H9 (cell line): ENCODE measurements at regions not wholly inside any gene's neighbourhood (a gene's known extent, or its start where the extent isn't known, plus 50 kb on each side); places are given as distances from the start of the nearest gene placed in this dataset.

Experiments
- DNase-seq: peaks from one replicate; pipeline ENCODE4 v3.0.0-alpha.2; 2017
- H2AFZ ChIP-seq: one replicate; pipeline ENCODE4 v1.6.1; 2013; ENCODE audit warnings: mild to moderate bottlenecking, low read length, control low read depth, moderate library complexity
- H2AK5ac ChIP-seq: 2 replicates; pipeline ENCODE4 v1.6.1; 2013; ENCODE audit warnings: low read length, control low read depth, mixed read lengths; ENCODE audit not compliant: insufficient read length
- H2BK120ac ChIP-seq: one replicate; pipeline ENCODE4 v1.6.1; 2013; ENCODE audit warnings: low read depth, mild to moderate bottlenecking, low read length, control low read depth, inconsistent platforms; ENCODE audit not compliant: poor library complexity, severe bottlenecking
- H2BK12ac ChIP-seq: 2 replicates; pipeline ENCODE4 v1.6.1; 2013; ENCODE audit warnings: low read length, control low read depth, mixed read lengths, low read depth; ENCODE audit not compliant: insufficient read length
- H2BK15ac ChIP-seq: 2 replicates; pipeline ENCODE4 v1.6.1; 2013; ENCODE audit warnings: low read depth, low read length, control low read depth
- H2BK20ac ChIP-seq: one replicate; pipeline ENCODE4 v1.6.1; 2013; ENCODE audit warnings: low read depth, mild to moderate bottlenecking, low read length, control low read depth, inconsistent platforms; ENCODE audit not compliant: poor library complexity, severe bottlenecking
- H2BK5ac ChIP-seq: 2 replicates; pipeline ENCODE4 v1.6.1; 2013; ENCODE audit warnings: low read length, control low read depth, mixed read lengths; ENCODE audit not compliant: insufficient read length
- H3K14ac ChIP-seq: 2 replicates; pipeline ENCODE4 v1.6.1; 2013; ENCODE audit warnings: low read length, control low read depth; ENCODE audit not compliant: insufficient read depth
- H3K18ac ChIP-seq: 2 replicates; pipeline ENCODE4 v1.6.1; 2013; ENCODE audit warnings: low read depth, mild to moderate bottlenecking, mixed read lengths, low read length, control low read depth; ENCODE audit not compliant: insufficient read length
- H3K23ac ChIP-seq: 2 replicates; pipeline ENCODE4 v1.6.1; 2013; ENCODE audit warnings: low read length, control low read depth, mixed read lengths, low read depth; ENCODE audit not compliant: insufficient read length
- H3K23me2 ChIP-seq: 2 replicates; pipeline ENCODE4 v1.6.1; 2013; ENCODE audit warnings: low read depth, mild to moderate bottlenecking, mixed read lengths, low read length, control low read depth; ENCODE audit not compliant: insufficient read length, poor library complexity, severe bottlenecking
- H3K27ac ChIP-seq: 2 replicates; pipeline ENCODE4 v1.5.1; 2013; ENCODE audit warnings: low read length, control low read depth, mixed read lengths, low read depth; ENCODE audit not compliant: insufficient read length
- H3K27me3 ChIP-seq: 2 replicates; pipeline ENCODE4 v1.6.1; 2013; ENCODE audit warnings: low read length, control low read depth, inconsistent platforms; ENCODE audit not compliant: insufficient read depth
- H3K4ac ChIP-seq: 2 replicates; pipeline ENCODE4 v1.6.1; 2013; ENCODE audit warnings: low read depth, mild to moderate bottlenecking, control low read depth, inconsistent platforms, low read length, moderate library complexity
- H3K4me1 ChIP-seq: 2 replicates; pipeline ENCODE4 v1.6.1; 2013; ENCODE audit warnings: low read length, control low read depth, inconsistent platforms; ENCODE audit not compliant: insufficient read depth
- H3K4me2 ChIP-seq: 2 replicates; pipeline ENCODE4 v1.6.1; 2013; ENCODE audit warnings: low read length, control low read depth, mixed read lengths; ENCODE audit not compliant: insufficient read length, insufficient read depth
- H3K56ac ChIP-seq: 2 replicates; pipeline ENCODE4 v1.6.1; 2013; ENCODE audit warnings: low read depth, mild to moderate bottlenecking, mixed read lengths, low read length, control low read depth; ENCODE audit not compliant: insufficient read length
- H3K79me1 ChIP-seq: 2 replicates; pipeline ENCODE4 v1.6.1; 2013; ENCODE audit warnings: low read depth, mild to moderate bottlenecking, moderate library complexity, low read length, control low read depth, inconsistent platforms; ENCODE audit not compliant: insufficient read depth, poor library complexity, severe bottlenecking
- H3K79me2 ChIP-seq: 2 replicates; pipeline ENCODE4 v1.6.1; 2013; ENCODE audit warnings: low read length, control low read depth, inconsistent platforms; ENCODE audit not compliant: insufficient read depth
- H3K9ac ChIP-seq: 2 replicates; pipeline ENCODE4 v1.6.1; 2013; ENCODE audit warnings: low read length, control low read depth, mixed read lengths; ENCODE audit not compliant: insufficient read length; ENCODE audit errors: extremely low read depth
- H3K9me3 ChIP-seq: one replicate; pipeline ENCODE4 v1.6.1; 2013; ENCODE audit warnings: low read depth, low read length, inconsistent platforms; ENCODE audit not compliant: control insufficient read depth
- H3T11ph ChIP-seq: one replicate; pipeline ENCODE4 v1.6.1; 2013; ENCODE audit warnings: mild to moderate bottlenecking, low read length, control low read depth, inconsistent platforms
- H4K20me1 ChIP-seq: one replicate; pipeline ENCODE4 v1.6.1; 2013; ENCODE audit not compliant: control insufficient read depth, insufficient read length, insufficient read depth
- H4K5ac ChIP-seq: 2 replicates; pipeline ENCODE4 v1.6.1; 2013; ENCODE audit warnings: low read depth, mild to moderate bottlenecking, mixed read lengths, low read length, control low read depth; ENCODE audit not compliant: insufficient read length
- H4K8ac ChIP-seq: replicated peaks from 2 replicates; pipeline ENCODE4 v1.6.1; 2013; ENCODE audit warnings: low read length, control low read depth, mixed read lengths, low read depth; ENCODE audit not compliant: insufficient read length
- H4K91ac ChIP-seq: 2 replicates; pipeline ENCODE4 v1.6.1; 2013; ENCODE audit warnings: low read depth, mild to moderate bottlenecking, moderate library complexity, mixed read lengths, low read length, control low read depth; ENCODE audit not compliant: insufficient read length
- H3K27ac Mint-ChIP-seq, 3 experiments: 2 replicates in 2 of 3; 3 replicates in 1 of 3; pipeline ENCODE4 v1.8.0; 2020 to 2021; ENCODE audit warnings: mixed read lengths in 3 of 3, mild to moderate bottlenecking in 1 of 3, moderate library complexity in 1 of 3
- H3K27me3 Mint-ChIP-seq: 2 replicates; pipeline ENCODE4 v1.8.0; 2021; ENCODE audit warnings: low read depth, mild to moderate bottlenecking, moderate library complexity, mixed read lengths
- H3K36me3 Mint-ChIP-seq, 3 experiments: 2 replicates in 2 of 3; 3 replicates in 1 of 3; pipeline ENCODE4 v1.8.0; 2020 to 2021; ENCODE audit warnings: low read depth in 3 of 3, mixed read lengths in 3 of 3; ENCODE audit not compliant: insufficient read depth in 1 of 3
- H3K4me1 Mint-ChIP-seq, 2 experiments: 2 replicates each; pipeline ENCODE4 v1.8.0; 2020; ENCODE audit warnings: mixed read lengths in 2 of 2
- H3K4me3 Mint-ChIP-seq, 2 experiments: 2 replicates in 1 of 2; 3 replicates in 1 of 2; pipeline ENCODE4 v1.8.0; 2020 to 2021; ENCODE audit warnings: mild to moderate bottlenecking in 2 of 2, mixed read lengths in 2 of 2, moderate library complexity in 1 of 2
- H3K9me3 Mint-ChIP-seq, 2 experiments: 2 replicates in 1 of 2; 3 replicates in 1 of 2; pipeline ENCODE4 v1.8.0; 2020; ENCODE audit warnings: mild to moderate bottlenecking in 2 of 2, mixed read lengths in 2 of 2, moderate library complexity in 1 of 2
- WGBS: extraction: QIAGEN DNeasy Blood & Tissue Kit; methylation state at CpG from one replicate; pipeline ENCODE4 v1.1.7; 2013; ENCODE audit warnings: missing lambda C conversion rate, low lambda C conversion rate, mixed read lengths; ENCODE audit not compliant: insufficient read length; ENCODE audit errors: extremely low coverage; 5-methylcytosine and 5-hydroxymethylcytosine counted together
- TF ChIP-seq, protein P1 (sequence below): fragments of 200-600 bp; sonication (generic); conservative IDR thresholded peaks from 3 replicates; pipeline ENCODE4 v1.8.0; 2021; ENCODE audit warnings: antibody characterized with exemption, mild to moderate bottlenecking

- no peak overlapping the region for H2BK5ac ChIP-seq
- no peaks in the 10 kb centered on the region for H3K4me1 ChIP-seq
- no peak overlapping the region for H3K56ac ChIP-seq
- H2BK15ac ChIP-seq, result no peak overlapping the region
- H3K79me1 ChIP-seq, result no peaks in the 10 kb centered on the region
- H3K23ac ChIP-seq, result no peak overlapping the region
- no peak overlapping the region for H2BK20ac ChIP-seq
- H3K27me3 ChIP-seq, result no peaks in the 10 kb centered on the region
- no peak overlapping the region for H3K14ac ChIP-seq
- no peak overlapping the region for H4K8ac ChIP-seq
- H4K91ac ChIP-seq, result no peak overlapping the region
- no peak overlapping the region for H2AFZ ChIP-seq
- H2BK120ac ChIP-seq, result no peak overlapping the region
- H3K4ac ChIP-seq, result no peak overlapping the region
- no peak overlapping the region for H3T11ph ChIP-seq
- peaks cover 15 to 21% of the 10 kb centered on the region in 2 experiments for H3K4me1 Mint-ChIP-seq
- H2AK5ac ChIP-seq, result no peak overlapping the region
- no peak overlapping the region; a peak in 3 of 7 replicates for H3K27ac Mint-ChIP-seq
- H3K23me2 ChIP-seq, result no peaks in the 10 kb centered on the region
- DNase-seq, result no peak
- no peak overlapping the region for H3K4me2 ChIP-seq
- H3K27me3 Mint-ChIP-seq, result no peaks in the 10 kb centered on the region
- H3K9me3 ChIP-seq, result no peaks in the 10 kb centered on the region
- H4K20me1 ChIP-seq, result no peaks in the 10 kb centered on the region
- no peak overlapping the region for H2BK12ac ChIP-seq
- H4K5ac ChIP-seq, result no peak overlapping the region
- no peaks in the 10 kb centered on the region for H3K79me2 ChIP-seq
- no peaks in the 10 kb centered on the region; a peak in 1 of 7 replicates for H3K36me3 Mint-ChIP-seq
- H3K4me3 Mint-ChIP-seq, result no peak overlapping the region
- no peak overlapping the region for H3K18ac ChIP-seq
- no peak overlapping the region for H3K27ac ChIP-seq
- H3K9ac ChIP-seq, result no peak overlapping the region
- no peaks in the 10 kb centered on the region for H3K9me3 Mint-ChIP-seq
- TF ChIP-seq, protein P1, sequence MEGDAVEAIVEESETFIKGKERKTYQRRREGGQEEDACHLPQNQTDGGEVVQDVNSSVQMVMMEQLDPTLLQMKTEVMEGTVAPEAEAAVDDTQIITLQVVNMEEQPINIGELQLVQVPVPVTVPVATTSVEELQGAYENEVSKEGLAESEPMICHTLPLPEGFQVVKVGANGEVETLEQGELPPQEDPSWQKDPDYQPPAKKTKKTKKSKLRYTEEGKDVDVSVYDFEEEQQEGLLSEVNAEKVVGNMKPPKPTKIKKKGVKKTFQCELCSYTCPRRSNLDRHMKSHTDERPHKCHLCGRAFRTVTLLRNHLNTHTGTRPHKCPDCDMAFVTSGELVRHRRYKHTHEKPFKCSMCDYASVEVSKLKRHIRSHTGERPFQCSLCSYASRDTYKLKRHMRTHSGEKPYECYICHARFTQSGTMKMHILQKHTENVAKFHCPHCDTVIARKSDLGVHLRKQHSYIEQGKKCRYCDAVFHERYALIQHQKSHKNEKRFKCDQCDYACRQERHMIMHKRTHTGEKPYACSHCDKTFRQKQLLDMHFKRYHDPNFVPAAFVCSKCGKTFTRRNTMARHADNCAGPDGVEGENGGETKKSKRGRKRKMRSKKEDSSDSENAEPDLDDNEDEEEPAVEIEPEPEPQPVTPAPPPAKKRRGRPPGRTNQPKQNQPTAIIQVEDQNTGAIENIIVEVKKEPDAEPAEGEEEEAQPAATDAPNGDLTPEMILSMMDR, result no peak
- no CpG with 5 or more reads among the region's 1 CpG for WGBS
Measured at GRCh38 chr3:181455276-181455675, 256.4 kb upstream of the SOX2 start.
